AG04450 (cell line): ENCODE measurements at regions not wholly inside any gene's neighbourhood (a gene's known extent, or its start where the extent isn't known, plus 50 kb on each side); places are given as distances from the start of the nearest gene placed in this dataset. TPM values are rescaled to one million over a fixed set of nuclear protein-coding genes. Genes with fewer than 3 reads are reported as not detected.
A peak's percentile ranks its signal among the peaks of the same experiment; 100 is the strongest.
"Not testable (repeated sequence)": the region's sequence is repeated elsewhere in the genome, so short reads cannot be mapped to it uniquely, and the experiment has no call there.

Source experiments
- CTCF ChIA-PET: fragments of 300-600, 350-600 bp; formaldehyde crosslinking; extraction: SDS; loops from one replicate; lab custom pipeline; 2022; ENCODE audit warnings: antibody characterized with exemption, inconsistent platforms; lab: Charles Lee
- POLR2A ChIA-PET: fragments of 350-600 bp; formaldehyde crosslinking; extraction: SDS; loops from one replicate; lab custom pipeline; 2021; ENCODE audit warnings: antibody characterized with exemption, inconsistent platforms; lab: Yijun Ruan, JAX
- DNase-seq: peaks from one replicate; pipeline ENCODE4 v3.0.0-alpha.2; 2011; ENCODE audit warnings: low read depth, low spot score
- H3K27ac ChIP-seq: one replicate; pipeline ENCODE4 v1.5.1; 2012; ENCODE audit warnings: low read depth, low read length, control low read depth
- H3K27me3 ChIP-seq: one replicate; pipeline ENCODE4 v1.6.0; 2012; ENCODE audit warnings: low read length; ENCODE audit not compliant: control insufficient read depth, insufficient read depth
- H3K4me3 ChIP-seq: 2 replicates; pipeline ENCODE4 v1.5.1; 2011; ENCODE audit warnings: mild to moderate bottlenecking, low read depth, low read length, control low read depth
- H3K9me3 ChIP-seq: 2 replicates; pipeline ENCODE4 v1.5.1; 2012; ENCODE audit warnings: low read length; ENCODE audit not compliant: control insufficient read depth, insufficient read depth
- CTCF ChIP-seq: IDR thresholded peaks from 2 replicates; pipeline ENCODE4 v1.5.1; 2011; ENCODE audit warnings: low read depth, low read length, control low read depth, inconsistent platforms
- small RNA-seq: library from RNA; depleted of rRNA; stranded (forward); fragments of <200 nt; gene quantifications from one replicate; pipeline ENCODE3, GENCODE V24; 2012; ENCODE audit warnings: low read depth; ENCODE audit not compliant: insufficient read length

DNA sequence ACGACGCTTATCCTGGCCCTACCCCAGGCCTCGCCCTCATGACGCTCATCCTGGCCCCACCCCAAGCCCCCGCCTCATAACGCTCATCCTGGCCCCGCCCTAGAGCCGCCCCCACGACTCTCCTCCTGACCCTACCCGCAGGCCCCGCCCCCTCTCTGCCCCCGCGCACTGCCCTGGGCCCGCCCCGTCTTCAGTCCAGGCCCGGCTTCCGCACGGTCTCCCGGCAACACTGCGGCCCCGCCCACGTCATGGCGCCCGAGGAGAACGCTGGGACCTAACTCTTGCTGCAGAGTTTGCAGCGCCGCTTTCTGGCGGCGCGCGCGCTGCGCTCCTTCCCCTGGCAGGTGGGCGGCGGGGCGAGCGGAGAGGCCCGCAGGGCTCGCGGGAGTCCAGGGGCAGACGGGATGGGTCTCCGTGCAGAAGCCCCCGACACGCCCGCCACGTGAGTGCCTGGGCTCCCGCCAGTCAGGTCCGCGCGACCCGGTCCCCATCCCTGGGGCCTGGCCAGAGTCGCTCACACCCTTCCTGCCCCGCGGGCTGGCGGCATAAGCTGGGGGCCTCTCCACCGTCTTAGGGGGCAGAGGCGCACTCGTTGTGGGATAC lies 52.5 kb upstream of the ROPN1B start:
- Histone ChIP-seq H3K27me3 (no peaks in the 10 kb centered on the region), H3K27ac (peak overlapping the region; percentile 91), H3K4me3 (peak overlapping the region; percentile 76), H3K9me3 (no peaks in the 10 kb centered on the region)
- CTCF ChIA-PET, result no interaction called here
- DNase-seq, result peak; percentile 86
- POLR2A ChIA-PET, result no interaction called here
- peak; percentile 22 for TF ChIP-seq CTCF

DNA sequence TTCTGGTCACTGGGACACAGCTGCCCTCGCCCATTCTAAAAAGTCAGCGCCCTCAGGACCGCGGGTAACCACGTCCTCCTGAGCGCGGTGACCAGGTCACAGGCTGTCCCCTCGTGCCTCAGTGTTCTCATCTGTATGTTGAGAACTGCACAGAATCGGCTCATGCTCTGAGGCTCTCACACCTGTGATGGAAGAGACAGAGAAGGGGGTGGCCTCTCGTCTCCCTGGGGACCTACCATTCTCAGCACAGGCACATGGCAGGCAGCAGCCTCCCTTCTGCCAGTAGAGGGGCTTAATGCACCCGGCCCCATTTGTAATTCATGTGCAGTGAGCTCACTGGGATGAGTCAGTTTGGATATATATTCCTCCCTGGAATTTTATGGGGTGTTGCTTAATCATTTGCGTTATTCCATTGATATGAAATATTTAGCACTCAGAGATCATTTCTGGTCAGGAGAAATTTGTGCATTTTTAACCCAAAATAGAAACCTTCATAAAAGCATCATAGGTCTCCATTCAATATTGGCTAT lies 51.9 kb upstream of the ROPN1B start:
- DNase-seq, H3K9me3 ChIP-seq, POLR2A ChIA-PET, CTCF ChIA-PET, H3K27me3 ChIP-seq: not testable (repeated sequence)
- H3K4me3 ChIP-seq, result peak overlapping the region; percentile 76
- H3K27ac ChIP-seq, result peak overlapping the region; percentile 91

DNA sequence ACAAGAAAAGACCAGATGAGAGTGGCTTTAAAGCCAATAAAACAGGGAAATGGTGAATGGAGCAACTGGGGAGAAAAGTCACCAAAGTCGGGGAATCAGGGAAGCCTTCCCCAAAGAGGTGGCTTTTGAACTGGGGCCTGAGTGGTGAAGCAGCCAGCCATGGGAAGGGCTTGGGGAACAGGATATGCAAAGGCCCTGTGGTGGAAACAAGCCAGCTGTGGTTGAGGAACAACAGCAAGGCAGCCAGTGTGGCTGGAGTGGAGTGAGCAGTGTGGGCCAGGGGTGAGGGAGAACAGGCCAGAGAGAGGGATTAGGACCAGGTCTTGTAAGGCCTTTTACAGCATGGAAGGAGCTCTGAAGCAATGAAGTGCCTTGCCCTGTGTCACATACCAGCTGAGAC lies 51.0 kb upstream of the ROPN1B start:
- H3K9me3 ChIP-seq, H3K27me3 ChIP-seq, CTCF ChIA-PET, H3K27ac ChIP-seq, DNase-seq, POLR2A ChIA-PET, H3K4me3 ChIP-seq: not testable (repeated sequence)

DNA sequence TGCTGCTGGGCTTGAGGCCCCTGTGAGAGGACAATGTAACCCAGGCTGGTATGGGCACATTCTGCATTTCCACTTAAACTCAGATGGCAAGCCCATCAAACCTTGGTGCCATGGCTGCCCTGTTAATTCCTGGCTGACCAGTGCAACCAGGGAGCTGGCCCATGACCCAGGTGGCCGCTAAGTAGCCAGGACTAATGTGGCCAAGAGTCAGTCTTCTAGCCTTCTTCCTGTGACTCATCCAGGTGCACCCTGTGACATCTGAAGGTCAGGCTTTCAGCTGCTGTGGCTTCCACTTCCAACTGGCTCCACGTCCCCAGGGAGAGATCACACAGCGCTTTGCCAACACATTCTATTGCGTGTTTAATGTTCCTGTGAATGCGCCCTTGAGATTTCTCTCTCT lies 50.5 kb upstream of the ROPN1B start:
- CTCF ChIA-PET, result not testable (repeated sequence)

DNA sequence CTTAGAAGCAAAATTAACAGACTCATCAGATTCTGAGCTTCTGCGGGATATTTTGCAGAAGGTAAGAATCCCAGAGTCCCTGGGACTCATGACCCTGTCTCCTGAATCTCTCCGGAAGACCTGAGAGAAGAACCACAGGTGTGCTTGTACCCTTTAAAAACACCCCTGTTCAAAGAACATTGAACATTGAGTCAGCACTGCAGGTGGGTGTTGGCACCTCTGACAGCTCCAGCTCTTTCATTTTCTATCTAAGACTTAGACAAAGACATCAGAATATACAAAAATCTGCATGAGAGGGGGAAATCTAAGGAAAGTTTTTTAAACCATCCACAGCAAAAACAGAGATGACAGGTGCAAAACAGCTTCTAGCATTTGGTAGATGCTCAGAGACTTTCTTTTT lies 50.1 kb upstream of the ROPN1B start:
- H3K4me3 ChIP-seq, POLR2A ChIA-PET, DNase-seq, CTCF ChIA-PET, H3K27me3 ChIP-seq, H3K27ac ChIP-seq, H3K9me3 ChIP-seq: not testable (repeated sequence)

More for the DNA sequence above, 50.5 kb upstream of the ROPN1B start:
- H3K9me3 ChIP-seq, H3K27me3 ChIP-seq, H3K4me3 ChIP-seq, POLR2A ChIA-PET, DNase-seq, H3K27ac ChIP-seq: not testable (repeated sequence)

Small RNA genes lying in the stretch of these regions (small RNA-seq; reads per million reads assigned to genes)
- not detected for gene AC092902.1
- not detected for gene AF186996.2
- not detected for gene AF186996.3
- gene MIR548I1, result not detected
- not detected for gene SNRPCP11
